Effector memory CD4-positive, alpha-beta T cell (primary cell): ENCODE measurements at regions not wholly inside any gene's neighbourhood (a gene's known extent, or its start where the extent isn't known, plus 50 kb on each side); places are given as distances from the start of the nearest gene placed in this dataset.

ENCODE experiments used
- DNase-seq, 3 donors: peaks; one replicate each; pipeline ENCODE4 v3.0.0-alpha.2; 2020
- H3K27ac ChIP-seq: 2 replicates; pipeline ENCODE4 v1.7.0; 2013; ENCODE audit warnings: mild to moderate bottlenecking, low read length, moderate library complexity; ENCODE audit not compliant: insufficient read depth, poor library complexity, severe bottlenecking
- H3K27me3 ChIP-seq: replicated peaks from 2 replicates; pipeline ENCODE4 v1.7.0; 2013; ENCODE audit warnings: mild to moderate bottlenecking, low read length; ENCODE audit not compliant: insufficient read depth, control insufficient read depth, poor library complexity, severe bottlenecking
- H3K36me3 ChIP-seq: 2 replicates; pipeline ENCODE4 v1.7.0; 2013; ENCODE audit warnings: mild to moderate bottlenecking, low read length, moderate library complexity; ENCODE audit not compliant: control insufficient read depth, insufficient read depth
- H3K4me1 ChIP-seq: 2 replicates; pipeline ENCODE4 v1.7.0; 2013; ENCODE audit warnings: low read length, mild to moderate bottlenecking; ENCODE audit not compliant: control insufficient read depth, insufficient read depth, poor library complexity, severe bottlenecking
- H3K4me3 ChIP-seq: 2 replicates; pipeline ENCODE4 v1.7.0; 2013; ENCODE audit warnings: low read length, low read depth, mild to moderate bottlenecking; ENCODE audit not compliant: insufficient read depth, poor library complexity, severe bottlenecking
- H3K9me3 ChIP-seq: 2 replicates; pipeline ENCODE4 v1.7.0; 2013; ENCODE audit warnings: mild to moderate bottlenecking, low read length, moderate library complexity; ENCODE audit not compliant: control insufficient read depth

- no peak for DNase-seq
- H3K4me1 ChIP-seq: no peaks in the 10 kb centered on the region
Observed at GRCh38 chr4:129602447-129602846, 506.5 kb downstream of the C4orf33 start.

GRCh38 chr4:129603241-129603931 is 507.4 kb downstream of the C4orf33 start:
- no peak for DNase-seq
- Histone ChIP-seq H3K9me3 (no peaks in the 10 kb centered on the region), H3K36me3 (no peaks in the 10 kb centered on the region), H3K4me1 (no peaks in the 10 kb centered on the region), H3K27me3 (no peaks in the 10 kb centered on the region), H3K4me3 (no peak overlapping the region), H3K27ac (no peak overlapping the region)

More at GRCh38 chr4:129602447-129602846, 506.5 kb downstream of the C4orf33 start:
- H3K4me3 ChIP-seq: no peak overlapping the region
- H3K36me3 ChIP-seq: no peaks in the 10 kb centered on the region
- no peaks in the 10 kb centered on the region for H3K27me3 ChIP-seq
- no peaks in the 10 kb centered on the region for H3K9me3 ChIP-seq
- no peak overlapping the region for H3K27ac ChIP-seq

GRCh38 chr4:129604632-129605255 is 508.8 kb downstream of the C4orf33 start:
- no peaks in the 10 kb centered on the region for H3K27me3 ChIP-seq
- no peaks in the 10 kb centered on the region for H3K36me3 ChIP-seq
- no peaks in the 10 kb centered on the region for H3K4me1 ChIP-seq
- H3K4me3 ChIP-seq: no peak overlapping the region
- no peaks in the 10 kb centered on the region for H3K9me3 ChIP-seq
- no peak overlapping the region for H3K27ac ChIP-seq
- DNase-seq: no peak

GRCh38 chr4:129614611-129615010 is 518.7 kb downstream of the C4orf33 start:
- H3K36me3 ChIP-seq: no peaks in the 10 kb centered on the region
- no peak for DNase-seq
- H3K27ac ChIP-seq: no peak overlapping the region
- H3K27me3 ChIP-seq: no peaks in the 10 kb centered on the region
- H3K9me3 ChIP-seq: no peaks in the 10 kb centered on the region
- no peak overlapping the region for H3K4me3 ChIP-seq
- no peaks in the 10 kb centered on the region for H3K4me1 ChIP-seq

GRCh38 chr4:129622566-129622965 is 526.6 kb downstream of the C4orf33 start:
- H3K4me3 ChIP-seq: no peak overlapping the region
- H3K27ac ChIP-seq: no peak overlapping the region
- no peaks in the 10 kb centered on the region for H3K4me1 ChIP-seq
- DNase-seq: no peak
- no peaks in the 10 kb centered on the region for H3K27me3 ChIP-seq
- no peaks in the 10 kb centered on the region for H3K9me3 ChIP-seq
- no peaks in the 10 kb centered on the region for H3K36me3 ChIP-seq

- Histone ChIP-seq H3K9me3 (no peaks in the 10 kb centered on the region), H3K27ac (no peak overlapping the region), H3K4me1 (no peaks in the 10 kb centered on the region), H3K36me3 (no peaks in the 10 kb centered on the region), H3K4me3 (no peak overlapping the region), H3K27me3 (no peaks in the 10 kb centered on the region)
- no peak for DNase-seq
Observed at GRCh38 chr4:129623233-129623875, 527.4 kb downstream of the C4orf33 start.

GRCh38 chr4:129641179-129641578 is 545.2 kb downstream of the C4orf33 start:
- no peak for DNase-seq
- Histone ChIP-seq H3K9me3 (no peaks in the 10 kb centered on the region), H3K4me1 (no peaks in the 10 kb centered on the region), H3K27me3 (no peaks in the 10 kb centered on the region), H3K36me3 (no peaks in the 10 kb centered on the region), H3K27ac (no peak overlapping the region), H3K4me3 (no peak overlapping the region)

GRCh38 chr4:129645461-129645860 is 549.5 kb downstream of the C4orf33 start:
- H3K4me1 ChIP-seq: no peaks in the 10 kb centered on the region
- H3K27ac ChIP-seq: no peak overlapping the region
- no peaks in the 10 kb centered on the region for H3K36me3 ChIP-seq
- DNase-seq: no peak
- no peaks in the 10 kb centered on the region for H3K9me3 ChIP-seq
- no peaks in the 10 kb centered on the region for H3K27me3 ChIP-seq
- no peak overlapping the region for H3K4me3 ChIP-seq

- Histone ChIP-seq H3K36me3 (no peaks in the 10 kb centered on the region), H3K9me3 (no peaks in the 10 kb centered on the region), H3K4me1 (no peaks in the 10 kb centered on the region), H3K27me3 (no peaks in the 10 kb centered on the region), H3K27ac (no peak overlapping the region), H3K4me3 (no peak overlapping the region)
- DNase-seq: no peak
Observed at GRCh38 chr4:129668092-129668491, 572.1 kb downstream of the C4orf33 start.

GRCh38 chr4:129672941-129673340 is 577.0 kb downstream of the C4orf33 start:
- Histone ChIP-seq H3K27ac (no peak overlapping the region), H3K36me3 (no peaks in the 10 kb centered on the region), H3K4me3 (no peak overlapping the region), H3K27me3 (no peaks in the 10 kb centered on the region), H3K9me3 (no peaks in the 10 kb centered on the region), H3K4me1 (no peaks in the 10 kb centered on the region)
- no peak for DNase-seq
